Activated T-cell treated with anti-CD3 and anti-CD28 coated beads, Interleukin-2, amount 50 U/mL, for 24 hours (primary cell): ENCODE measurements at regions not wholly inside any gene's neighbourhood (a gene's known extent, or its start where the extent isn't known, plus 50 kb on each side); places are given as distances from the start of the nearest gene placed in this dataset.
"Not testable (repeated sequence)": the region's sequence is repeated elsewhere in the genome, so short reads cannot be mapped to it uniquely, and the experiment has no call there.

ENCODE experiments used
- DNase-seq: peaks from one replicate; pipeline ENCODE4 v3.0.0-alpha.2; 2020
- H3K27ac Mint-ChIP-seq: 2 replicates; pipeline ENCODE4 v1.8.0; 2020; ENCODE audit warnings: mild to moderate bottlenecking, mixed read lengths
- H3K27me3 Mint-ChIP-seq: 2 replicates; pipeline ENCODE4 v1.8.0; 2020; ENCODE audit warnings: mixed read lengths
- H3K36me3 Mint-ChIP-seq: 2 replicates; pipeline ENCODE4 v1.8.0; 2020; ENCODE audit warnings: low read depth, mixed read lengths
- H3K4me1 Mint-ChIP-seq: 2 replicates; pipeline ENCODE4 v1.8.0; 2020; ENCODE audit warnings: low read depth, mixed read lengths
- H3K4me3 Mint-ChIP-seq: 2 replicates; pipeline ENCODE4 v1.8.0; 2020; ENCODE audit warnings: mild to moderate bottlenecking, moderate library complexity, mixed read lengths
- H3K9me3 Mint-ChIP-seq: 2 replicates; pipeline ENCODE4 v1.8.0; 2020; ENCODE audit warnings: mixed read lengths

- peaks cover 19% of the 10 kb centered on the region for H3K27me3 Mint-ChIP-seq
- DNase-seq = no peak
- no peak overlapping the region for H3K4me3 Mint-ChIP-seq
- no peaks in the 10 kb centered on the region for H3K9me3 Mint-ChIP-seq
- peaks cover 3% of the 10 kb centered on the region for H3K4me1 Mint-ChIP-seq
- H3K36me3 Mint-ChIP-seq = no peaks in the 10 kb centered on the region
- H3K27ac Mint-ChIP-seq = no peak overlapping the region
Observed at GRCh38 chr7:98774884-98775283, 94.9 kb downstream of the TMEM130 start.

- no peaks in the 10 kb centered on the region for H3K36me3 Mint-ChIP-seq
- H3K27me3 Mint-ChIP-seq = peaks cover 13% of the 10 kb centered on the region
- H3K27ac Mint-ChIP-seq = no peak overlapping the region
- no peak for DNase-seq
- no peak overlapping the region for H3K4me3 Mint-ChIP-seq
- no peaks in the 10 kb centered on the region for H3K9me3 Mint-ChIP-seq
- peaks cover 2% of the 10 kb centered on the region for H3K4me1 Mint-ChIP-seq
Observed at GRCh38 chr7:98777051-98777450, 92.8 kb downstream of the TMEM130 start.

GRCh38 chr7:98778421-98778820 lies 91.4 kb downstream of the TMEM130 start:
- Mint-ChIP-seq H3K4me1 (no peaks in the 10 kb centered on the region), H3K27ac (no peak overlapping the region), H3K9me3 (no peaks in the 10 kb centered on the region), H3K27me3 (peaks cover 6% of the 10 kb centered on the region), H3K4me3 (no peak overlapping the region), H3K36me3 (no peaks in the 10 kb centered on the region)
- no peak for DNase-seq

GRCh38 chr7:98779800-98780587 lies 89.8 kb downstream of the TMEM130 start:
- H3K4me3 Mint-ChIP-seq = no peak overlapping the region
- no peak overlapping the region for H3K27ac Mint-ChIP-seq
- H3K36me3 Mint-ChIP-seq = no peaks in the 10 kb centered on the region
- no peaks in the 10 kb centered on the region for H3K9me3 Mint-ChIP-seq
- peaks cover 7% of the 10 kb centered on the region for H3K27me3 Mint-ChIP-seq
- no peak for DNase-seq
- H3K4me1 Mint-ChIP-seq = no peaks in the 10 kb centered on the region

- no peaks in the 10 kb centered on the region for H3K9me3 Mint-ChIP-seq
- no peak overlapping the region for H3K27ac Mint-ChIP-seq
- no peaks in the 10 kb centered on the region for H3K36me3 Mint-ChIP-seq
- no peaks in the 10 kb centered on the region for H3K4me1 Mint-ChIP-seq
- peaks cover 23% of the 10 kb centered on the region for H3K27me3 Mint-ChIP-seq
- no peak for DNase-seq
- no peak overlapping the region for H3K4me3 Mint-ChIP-seq
Observed at GRCh38 chr7:98784216-98784785, 85.5 kb downstream of the TMEM130 start.

- Mint-ChIP-seq H3K27ac (no peak overlapping the region), H3K4me3 (no peak overlapping the region), H3K4me1 (no peaks in the 10 kb centered on the region), H3K9me3 (no peaks in the 10 kb centered on the region), H3K27me3 (peaks cover 22% of the 10 kb centered on the region), H3K36me3 (no peaks in the 10 kb centered on the region)
- no peak for DNase-seq
Observed at GRCh38 chr7:98785929-98786571, 83.8 kb downstream of the TMEM130 start.

GRCh38 chr7:98788966-98789365 lies 80.8 kb downstream of the TMEM130 start:
- Mint-ChIP-seq H3K9me3 (no peaks in the 10 kb centered on the region), H3K27me3 (peaks cover 19% of the 10 kb centered on the region), H3K27ac (no peak overlapping the region), H3K4me1 (no peaks in the 10 kb centered on the region), H3K36me3 (no peaks in the 10 kb centered on the region), H3K4me3 (no peak overlapping the region)
- DNase-seq = no peak

- H3K4me3 Mint-ChIP-seq, H3K27ac Mint-ChIP-seq, DNase-seq, H3K36me3 Mint-ChIP-seq, H3K27me3 Mint-ChIP-seq, H3K9me3 Mint-ChIP-seq, H3K4me1 Mint-ChIP-seq: not testable (repeated sequence)
Observed at GRCh38 chr7:98794453-98794852, 75.4 kb downstream of the TMEM130 start.

- Mint-ChIP-seq H3K9me3 (peaks cover 11% of the 10 kb centered on the region), H3K4me1 (peaks cover 4% of the 10 kb centered on the region), H3K27me3 (peaks cover 3% of the 10 kb centered on the region), H3K4me3 (no peak overlapping the region), H3K36me3 (no peaks in the 10 kb centered on the region), H3K27ac (no peak overlapping the region)
- DNase-seq = no peak
Observed at GRCh38 chr7:98795741-98796493, 73.9 kb downstream of the TMEM130 start.
